CD4-positive, alpha-beta T cell treated with Interleukin-15 for 4 hours (primary cell): ENCODE measurements at regions not wholly inside any gene's neighbourhood (a gene's known extent, or its start where the extent isn't known, plus 50 kb on each side); places are given as distances from the start of the nearest gene placed in this dataset.

Source experiments
- DNase-seq: peaks from one replicate; pipeline ENCODE4 v3.0.0-alpha.2; 2020; ENCODE audit warnings: low spot score

GRCh38 chrX:138287205-138287877 lies 424.2 kb downstream of the FGF13 start:
- DNase-seq: no peak

- DNase-seq: no peak
Observed at GRCh38 chrX:138294951-138295350, 416.6 kb downstream of the FGF13 start.

GRCh38 chrX:138298268-138298667 lies 413.2 kb downstream of the FGF13 start:
- DNase-seq: no peak

DNA sequence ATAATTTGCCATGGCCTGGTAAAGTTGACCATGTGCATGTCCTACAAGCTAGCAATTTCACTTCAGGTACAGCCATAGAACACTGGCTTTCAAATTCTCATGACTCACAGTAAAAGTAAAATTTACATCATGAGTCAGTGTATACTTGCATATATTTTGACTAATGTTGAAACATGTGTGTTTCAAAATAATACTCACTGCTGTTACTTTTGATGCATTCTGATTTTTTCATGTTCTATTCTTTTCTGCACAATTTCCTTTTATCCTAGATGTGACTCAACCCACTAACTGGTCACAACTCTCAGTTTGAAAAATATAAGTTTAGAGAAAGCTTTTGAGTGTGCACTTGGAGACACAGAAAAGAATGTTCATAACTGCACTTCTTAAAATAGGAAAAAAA lies 365.7 kb downstream of the FGF13 start:
- no peak for DNase-seq

- no peak for DNase-seq
Observed at GRCh38 chrX:138349351-138349750, 362.2 kb downstream of the FGF13 start.

- DNase-seq: no peak
Observed at GRCh38 chrX:138378876-138379275, 332.6 kb downstream of the FGF13 start.

DNA sequence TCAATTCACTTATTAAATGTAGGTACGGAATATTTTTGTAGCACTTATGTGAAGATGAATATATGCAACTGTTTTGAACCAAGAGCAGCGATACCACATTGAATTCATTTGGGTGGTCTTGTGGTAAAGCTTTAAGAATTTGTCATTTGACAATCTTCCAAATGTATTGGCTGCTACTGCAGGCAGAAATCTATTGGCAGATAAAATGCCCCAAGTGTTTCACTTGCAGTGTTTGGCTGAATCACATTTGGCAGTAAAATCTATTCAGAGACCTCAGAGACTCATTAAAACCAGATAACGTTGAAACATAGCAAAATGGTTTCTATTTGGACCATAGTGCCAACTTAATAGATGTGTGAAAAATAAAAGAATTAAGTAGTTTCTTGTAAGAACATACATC lies 303.4 kb downstream of the FGF13 start:
- no peak for DNase-seq

DNA sequence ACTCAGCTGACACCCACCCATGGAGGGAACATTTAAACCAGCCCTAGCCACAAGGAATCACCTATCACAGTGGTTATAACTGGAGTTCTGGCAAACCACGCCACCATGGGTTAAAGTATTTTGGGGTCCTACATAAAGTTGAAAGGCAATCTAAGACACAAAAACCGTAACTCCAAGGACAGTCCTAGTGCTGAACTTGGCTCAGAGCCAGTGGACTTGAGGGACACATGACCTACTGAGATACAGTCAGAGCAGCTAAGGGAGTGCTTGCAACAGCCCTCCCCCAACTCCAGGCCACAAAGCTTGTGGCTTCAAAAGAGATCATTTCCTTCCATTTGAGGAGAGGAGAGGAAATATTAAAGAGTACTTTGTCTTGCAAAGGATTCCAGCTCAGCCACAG lies 300.5 kb downstream of the FGF13 start:
- no peak for DNase-seq
